D721Med (cell line): ENCODE measurements at regions not wholly inside any gene's neighbourhood (a gene's known extent, or its start where the extent isn't known, plus 50 kb on each side); places are given as distances from the start of the nearest gene placed in this dataset.

Experiments used
- DNase-seq: peaks from one replicate; pipeline ENCODE4 v3.0.0; 2011; ENCODE audit warnings: low spot score; ENCODE audit not compliant: insufficient read length
- FAIRE-seq: peaks from 2 replicates; lab custom pipeline; 2011; peaks lifted over from hg19 to GRCh38; lab: Jason Lieb, UNC
- TF ChIP-seq, protein P1 (sequence below): IDR thresholded peaks from 2 replicates; pipeline ENCODE4 v1.5.1; 2012; ENCODE audit warnings: mild to moderate bottlenecking, control low read depth; ENCODE audit not compliant: insufficient read depth; ENCODE audit errors: missing control alignments

- TF ChIP-seq, protein P1, sequence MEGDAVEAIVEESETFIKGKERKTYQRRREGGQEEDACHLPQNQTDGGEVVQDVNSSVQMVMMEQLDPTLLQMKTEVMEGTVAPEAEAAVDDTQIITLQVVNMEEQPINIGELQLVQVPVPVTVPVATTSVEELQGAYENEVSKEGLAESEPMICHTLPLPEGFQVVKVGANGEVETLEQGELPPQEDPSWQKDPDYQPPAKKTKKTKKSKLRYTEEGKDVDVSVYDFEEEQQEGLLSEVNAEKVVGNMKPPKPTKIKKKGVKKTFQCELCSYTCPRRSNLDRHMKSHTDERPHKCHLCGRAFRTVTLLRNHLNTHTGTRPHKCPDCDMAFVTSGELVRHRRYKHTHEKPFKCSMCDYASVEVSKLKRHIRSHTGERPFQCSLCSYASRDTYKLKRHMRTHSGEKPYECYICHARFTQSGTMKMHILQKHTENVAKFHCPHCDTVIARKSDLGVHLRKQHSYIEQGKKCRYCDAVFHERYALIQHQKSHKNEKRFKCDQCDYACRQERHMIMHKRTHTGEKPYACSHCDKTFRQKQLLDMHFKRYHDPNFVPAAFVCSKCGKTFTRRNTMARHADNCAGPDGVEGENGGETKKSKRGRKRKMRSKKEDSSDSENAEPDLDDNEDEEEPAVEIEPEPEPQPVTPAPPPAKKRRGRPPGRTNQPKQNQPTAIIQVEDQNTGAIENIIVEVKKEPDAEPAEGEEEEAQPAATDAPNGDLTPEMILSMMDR = no peak
- DNase-seq (no peak), FAIRE-seq (no peak)
Observed at GRCh38 chr4:135533053-135533452, 1331.5 kb upstream of the PABPC4L start.

- FAIRE-seq (no peak), DNase-seq (no peak)
- TF ChIP-seq, protein P1 = no peak
Observed at GRCh38 chr4:135532132-135532531, 1330.5 kb upstream of the PABPC4L start.

DNA sequence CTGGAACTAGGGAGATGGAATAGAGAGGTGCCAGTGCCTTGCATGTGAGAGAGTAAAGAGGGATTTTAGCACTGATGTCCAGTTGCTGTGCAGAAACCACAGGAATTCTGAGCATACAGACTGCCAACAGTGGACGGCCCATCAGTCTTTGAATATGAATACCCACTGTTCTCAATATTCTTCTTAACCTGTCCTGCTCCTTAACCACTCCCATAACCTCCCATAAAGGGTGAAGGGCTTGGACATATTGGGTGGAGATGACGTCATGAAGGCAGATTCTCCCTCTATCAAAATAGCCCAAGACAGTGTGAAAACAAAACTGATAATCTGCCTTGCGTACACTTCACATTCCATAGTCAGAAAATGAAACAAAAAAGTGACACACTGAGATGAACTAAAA lies 1313.7 kb upstream of the PABPC4L start:
- DNase-seq (no peak), FAIRE-seq (no peak)
- TF ChIP-seq, protein P1 = no peak

DNA sequence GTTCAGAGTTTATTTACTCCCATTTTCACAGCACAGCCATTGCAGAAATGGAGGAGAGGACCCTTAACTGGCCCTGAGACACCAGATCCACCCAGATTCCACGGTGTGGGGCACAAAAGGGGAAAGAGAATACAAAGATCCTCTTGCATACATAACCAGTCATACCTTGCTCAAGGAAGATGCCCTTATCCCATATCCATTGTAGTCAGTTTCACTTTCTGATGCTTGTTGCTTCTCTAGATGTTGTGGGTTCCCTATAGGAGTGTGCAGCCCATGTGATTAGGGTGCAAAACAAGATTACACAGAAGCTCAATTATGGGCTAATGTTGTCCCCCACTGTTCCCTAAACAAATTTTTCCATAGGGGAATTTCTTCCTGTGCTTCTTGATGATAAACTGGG lies 1309.0 kb upstream of the PABPC4L start:
- TF ChIP-seq, protein P1 = no peak

DNA sequence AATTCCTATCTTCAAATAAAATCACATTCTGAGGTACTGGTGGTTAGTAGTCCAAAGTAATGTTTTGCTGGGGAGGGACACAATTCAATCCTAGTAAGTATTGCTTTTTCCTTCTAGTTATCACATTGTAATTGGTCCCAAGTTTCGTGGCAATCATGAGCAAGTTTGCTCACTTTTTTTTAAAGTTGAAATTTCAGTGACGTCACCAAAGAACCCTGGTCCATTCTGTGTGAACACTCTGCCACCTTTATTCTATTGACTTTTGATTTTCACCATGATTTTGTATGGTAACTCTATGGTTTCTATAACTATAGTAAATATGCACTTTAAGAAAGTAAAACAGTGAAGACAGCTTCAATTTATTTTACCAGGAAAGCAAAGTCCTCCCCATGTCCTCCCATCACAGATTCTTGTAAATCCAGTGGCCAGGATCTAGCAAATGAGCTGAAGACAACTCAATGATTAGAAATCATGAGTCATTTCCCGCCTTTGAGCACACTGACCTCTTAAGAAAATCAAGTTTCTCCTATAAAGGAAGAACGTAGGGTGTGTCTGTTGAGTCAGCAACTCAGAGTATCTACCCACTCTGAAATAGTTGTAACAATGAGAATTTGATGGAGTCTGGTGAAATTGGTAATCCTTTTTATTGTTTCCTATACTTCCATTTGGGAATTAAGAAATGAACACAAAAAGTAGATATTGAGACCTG lies 1306.6 kb upstream of the PABPC4L start:
- peak; percentile 48 for FAIRE-seq
- DNase-seq = no peak
- TF ChIP-seq, protein P1 = no peak

More for the DNA sequence above, 1309.0 kb upstream of the PABPC4L start:
- FAIRE-seq = no peak
- no peak for DNase-seq

DNA sequence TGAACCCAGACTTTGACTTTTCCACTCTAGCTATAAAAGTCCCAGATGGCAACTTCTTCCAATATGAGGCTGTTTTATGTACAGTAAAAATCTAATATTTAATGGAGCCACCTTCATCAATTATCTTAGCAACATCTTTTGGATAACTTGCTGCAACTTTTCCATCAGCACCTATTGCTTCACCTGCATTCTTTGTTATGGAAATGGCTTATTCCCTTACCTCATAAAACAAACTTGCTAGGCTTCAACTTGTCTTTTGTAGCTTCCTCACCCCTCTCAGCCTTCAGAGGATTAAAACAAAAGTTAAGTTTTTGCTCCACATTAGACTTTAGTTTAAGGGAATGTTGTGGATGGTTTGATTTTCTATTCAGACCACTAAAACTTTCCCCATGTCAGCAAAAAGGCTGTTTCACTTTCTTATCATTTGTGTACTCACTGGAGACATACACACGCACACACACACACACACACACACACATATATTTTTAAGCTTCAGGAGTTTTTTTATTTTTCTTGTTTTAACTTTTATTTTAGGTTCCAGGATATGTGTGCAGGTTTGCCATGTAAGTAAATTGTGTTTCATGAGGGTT lies 1296.1 kb upstream of the PABPC4L start:
- FAIRE-seq = no peak
- no peak for DNase-seq
- TF ChIP-seq, protein P1 = no peak

DNA sequence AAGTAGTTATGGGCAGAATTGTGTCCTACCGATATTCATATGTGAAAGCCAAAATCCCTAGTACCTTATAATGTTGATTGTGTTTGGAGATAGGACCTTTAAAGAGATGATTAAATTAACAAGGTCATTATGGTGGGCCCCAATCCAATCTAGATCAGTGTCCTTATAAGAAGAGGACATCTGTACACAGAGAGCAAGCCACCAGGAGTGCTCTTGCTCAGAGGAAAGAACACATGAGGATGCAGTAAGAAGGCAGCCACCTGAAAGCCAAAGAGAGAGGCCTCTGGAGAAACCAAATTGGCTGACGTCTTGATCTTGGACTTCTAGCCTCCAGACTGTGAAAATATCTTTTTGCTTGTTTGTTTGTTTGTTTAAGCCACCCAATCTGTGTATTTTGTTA lies 1290.8 kb upstream of the PABPC4L start:
- FAIRE-seq = no peak

More for the DNA sequence above, 1290.8 kb upstream of the PABPC4L start:
- TF ChIP-seq, protein P1 = no peak
- no peak for DNase-seq
